ENCODE measurements at regions not wholly inside any gene's neighbourhood (a gene's known extent, or its start where the extent isn't known, plus 50 kb on each side); places are given as distances from the start of the nearest gene placed in this dataset.

DNA sequence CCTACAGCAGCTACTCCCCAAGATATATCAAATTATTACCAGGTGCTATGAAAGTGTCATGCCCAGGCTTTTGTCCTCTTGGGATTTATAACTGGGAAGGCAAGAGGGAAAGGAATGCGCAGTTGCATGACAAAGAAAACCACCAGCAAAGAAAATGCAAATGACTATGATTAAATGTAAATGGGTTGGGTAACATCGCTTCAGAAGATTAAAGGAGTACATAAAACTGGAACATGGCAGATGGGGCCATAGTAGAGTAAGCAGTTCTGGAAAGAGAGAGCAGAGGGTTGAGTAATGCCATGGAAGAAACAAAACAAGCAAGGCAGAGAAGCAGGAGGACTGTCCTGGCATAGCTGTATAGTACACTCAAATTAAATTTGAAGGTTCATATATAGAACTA is 493.1 kb downstream of the NOVA1 start:
- H3K27ac Mint-ChIP-seq = no peak overlapping the region
- DNase-seq (no peak), ATAC-seq (no peak)
- TF ChIP-seq, protein P1, sequence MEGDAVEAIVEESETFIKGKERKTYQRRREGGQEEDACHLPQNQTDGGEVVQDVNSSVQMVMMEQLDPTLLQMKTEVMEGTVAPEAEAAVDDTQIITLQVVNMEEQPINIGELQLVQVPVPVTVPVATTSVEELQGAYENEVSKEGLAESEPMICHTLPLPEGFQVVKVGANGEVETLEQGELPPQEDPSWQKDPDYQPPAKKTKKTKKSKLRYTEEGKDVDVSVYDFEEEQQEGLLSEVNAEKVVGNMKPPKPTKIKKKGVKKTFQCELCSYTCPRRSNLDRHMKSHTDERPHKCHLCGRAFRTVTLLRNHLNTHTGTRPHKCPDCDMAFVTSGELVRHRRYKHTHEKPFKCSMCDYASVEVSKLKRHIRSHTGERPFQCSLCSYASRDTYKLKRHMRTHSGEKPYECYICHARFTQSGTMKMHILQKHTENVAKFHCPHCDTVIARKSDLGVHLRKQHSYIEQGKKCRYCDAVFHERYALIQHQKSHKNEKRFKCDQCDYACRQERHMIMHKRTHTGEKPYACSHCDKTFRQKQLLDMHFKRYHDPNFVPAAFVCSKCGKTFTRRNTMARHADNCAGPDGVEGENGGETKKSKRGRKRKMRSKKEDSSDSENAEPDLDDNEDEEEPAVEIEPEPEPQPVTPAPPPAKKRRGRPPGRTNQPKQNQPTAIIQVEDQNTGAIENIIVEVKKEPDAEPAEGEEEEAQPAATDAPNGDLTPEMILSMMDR (IDR thresholded peaks at IDR 0.05) = no peak
- ChIA-PET POLR2A (no interaction called here), CTCF (no interaction called here)
- H3K9me3 Mint-ChIP-seq = peaks cover 8% of the 10 kb centered on the region
- no peak overlapping the region for H3K4me3 Mint-ChIP-seq
- H3K36me3 Mint-ChIP-seq (ENCODE audit: low read depth) = no peaks in the 10 kb centered on the region
- intact Hi-C loops (cut with micrococcal nuclease) = no loop called here
- no peaks in the 10 kb centered on the region for H3K27me3 Mint-ChIP-seq
- no peaks in the 10 kb centered on the region for H3K4me1 Mint-ChIP-seq (ENCODE audit: low read depth)

DNA sequence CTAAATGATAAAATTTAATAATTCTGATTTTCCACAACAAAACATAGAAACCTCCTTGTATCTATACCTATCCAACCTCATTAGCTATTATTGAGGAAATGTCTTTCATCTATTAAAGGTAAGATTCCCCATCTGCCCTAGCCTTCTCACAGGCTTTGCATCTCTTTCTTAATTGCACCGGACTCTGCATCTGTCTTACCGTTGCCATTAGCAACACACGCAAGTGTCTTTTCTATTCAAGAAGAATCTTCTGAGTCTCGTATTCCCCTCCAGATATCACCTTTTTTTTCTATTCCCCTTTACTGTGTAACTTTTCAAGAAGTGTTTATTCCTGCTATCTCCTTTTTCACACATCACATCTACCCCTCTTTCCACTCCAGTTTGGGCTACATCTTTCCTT is 500.0 kb downstream of the NOVA1 start:
- DNase-seq (no peak), ATAC-seq (no peak)
- H3K4me1 Mint-ChIP-seq (ENCODE audit: low read depth) = no peaks in the 10 kb centered on the region
- no peak overlapping the region for H3K27ac Mint-ChIP-seq
- H3K27me3 Mint-ChIP-seq = no peaks in the 10 kb centered on the region
- no peak overlapping the region for H3K4me3 Mint-ChIP-seq
- intact Hi-C loops (cut with micrococcal nuclease) = no loop called here
- CTCF ChIA-PET = no interaction called here
- POLR2A ChIA-PET = no interaction called here
- H3K36me3 Mint-ChIP-seq (ENCODE audit: low read depth) = no peaks in the 10 kb centered on the region
- TF ChIP-seq, protein P1 (IDR thresholded peaks at IDR 0.05) = no peak
- peaks cover 9% of the 10 kb centered on the region for H3K9me3 Mint-ChIP-seq

DNA sequence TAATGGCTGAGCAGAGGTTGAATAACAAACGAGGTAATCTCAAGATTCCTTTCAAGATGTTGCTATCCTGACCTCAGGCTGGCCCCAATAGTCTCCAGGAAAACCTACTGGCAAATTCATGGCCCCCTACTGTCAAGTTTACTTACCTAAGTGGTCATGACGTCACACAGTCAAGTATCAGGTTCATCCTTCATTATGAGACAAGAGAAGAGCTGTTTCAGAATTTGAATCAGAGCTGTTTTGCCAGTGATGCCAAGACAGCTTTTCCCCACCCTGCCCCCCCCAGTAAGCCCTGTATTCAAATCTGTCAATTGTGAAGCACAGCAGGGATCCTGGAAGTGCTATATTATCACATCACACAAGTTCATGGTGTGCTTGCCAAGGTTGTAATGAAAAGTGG is 509.6 kb downstream of the NOVA1 start:
- TF ChIP-seq, protein P1 (IDR thresholded peaks at IDR 0.05) = no peak
- Mint-ChIP-seq H3K9me3 (peaks cover 16% of the 10 kb centered on the region), H3K36me3 (ENCODE audit: low read depth) (no peaks in the 10 kb centered on the region), H3K4me3 (no peak overlapping the region), H3K4me1 (ENCODE audit: low read depth) (no peaks in the 10 kb centered on the region), H3K27ac (no peak overlapping the region), H3K27me3 (no peaks in the 10 kb centered on the region)
- POLR2A ChIA-PET = no interaction called here
- no peak for DNase-seq
- CTCF ChIA-PET = no interaction called here
- no peak for ATAC-seq
- intact Hi-C loops (cut with micrococcal nuclease) = no loop called here

DNA sequence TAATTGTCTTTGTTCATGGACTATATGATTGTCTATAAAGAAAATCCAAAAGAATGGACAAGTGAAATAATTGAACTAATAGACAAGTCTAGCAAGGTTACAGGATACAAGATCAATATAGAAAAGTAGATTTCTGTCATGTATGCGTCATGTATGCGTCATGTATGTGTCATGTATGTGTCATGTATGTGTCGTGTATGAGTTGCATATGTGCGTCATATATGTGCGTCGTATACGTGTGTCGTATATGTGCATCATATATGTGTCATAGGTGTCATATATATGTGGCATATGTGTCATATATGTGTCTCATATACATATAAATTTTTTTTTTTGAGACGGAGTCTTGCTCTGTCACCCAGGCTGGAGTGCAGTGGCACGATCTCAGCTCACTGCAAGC is 516.8 kb downstream of the NOVA1 start:
- no peaks in the 10 kb centered on the region for H3K4me1 Mint-ChIP-seq (ENCODE audit: low read depth)
- TF ChIP-seq, protein P1 (IDR thresholded peaks at IDR 0.05) = no peak
- H3K36me3 Mint-ChIP-seq (ENCODE audit: low read depth) = no peaks in the 10 kb centered on the region
- H3K9me3 Mint-ChIP-seq = peaks cover 18% of the 10 kb centered on the region
- DNase-seq = no peak
- no peak overlapping the region for H3K27ac Mint-ChIP-seq
- ChIA-PET POLR2A (no interaction called here), CTCF (no interaction called here)
- intact Hi-C loops (cut with micrococcal nuclease) = no loop called here
- H3K4me3 Mint-ChIP-seq = no peak overlapping the region
- ATAC-seq = no peak
- no peaks in the 10 kb centered on the region for H3K27me3 Mint-ChIP-seq

- no peak overlapping the region for H3K27ac Mint-ChIP-seq
- ChIA-PET CTCF (no interaction called here), POLR2A (no interaction called here)
- ATAC-seq (no peak), DNase-seq (no peak)
- no peaks in the 10 kb centered on the region for H3K36me3 Mint-ChIP-seq (ENCODE audit: low read depth)
- intact Hi-C loops (cut with micrococcal nuclease) = no loop called here
- TF ChIP-seq, protein P1 (IDR thresholded peaks at IDR 0.05) = no peak
- H3K4me1 Mint-ChIP-seq (ENCODE audit: low read depth) = no peaks in the 10 kb centered on the region
- peaks cover 15% of the 10 kb centered on the region for H3K9me3 Mint-ChIP-seq
- H3K4me3 Mint-ChIP-seq = no peak overlapping the region
- H3K27me3 Mint-ChIP-seq = no peaks in the 10 kb centered on the region
Measured at GRCh38 chr14:26078561-26078960, 519.3 kb downstream of the NOVA1 start.
